Kidney (tissue), 13 donors: ENCODE measurements at regions not wholly inside any gene's neighbourhood (a gene's known extent, or its start where the extent isn't known, plus 50 kb on each side); places are given as distances from the start of the nearest gene placed in this dataset.
A peak's percentile ranks its signal among the peaks of the same experiment; 100 is the strongest.

Experiments
- DNase-seq, 5 donors: peaks; one replicate each; pipeline ENCODE4 v3.0.0-alpha.2; 2013 to 2020
- FAIRE-seq: peaks from 2 replicates; lab custom pipeline; 2012; peaks lifted over from hg19 to GRCh38; lab: Jason Lieb, UNC
- H3K27ac ChIP-seq, 2 donors: one replicate each; pipeline ENCODE4 v1.7.0; 2013; ENCODE audit warnings: low read depth in 2 of 2, low read length in 2 of 2, inconsistent platforms in 1 of 2
- H3K27me3 ChIP-seq: one replicate; pipeline ENCODE4 v1.7.1; 2013; ENCODE audit warnings: low read length, inconsistent platforms; ENCODE audit not compliant: control insufficient read depth, insufficient read depth
- H3K36me3 ChIP-seq, 3 donors: one replicate each; pipeline versions ENCODE4 v1.7.0 to v1.7.1; 2013; ENCODE audit warnings: low read length in 3 of 3, control low read depth in 1 of 3, inconsistent platforms in 1 of 3; ENCODE audit not compliant: insufficient read depth in 3 of 3, control insufficient read depth in 2 of 3
- H3K4me1 ChIP-seq, 3 donors: one replicate each; pipeline versions ENCODE4 v1.7.0 to v1.7.1; 2013; ENCODE audit warnings: low read length in 3 of 3, inconsistent platforms in 1 of 3, low read depth in 1 of 3; ENCODE audit not compliant: control insufficient read depth in 2 of 3, insufficient read depth in 2 of 3
- H3K4me3 ChIP-seq, 3 donors: one replicate each; pipeline versions ENCODE4 v1.7.0 to v1.8.1; 2013; ENCODE audit warnings: low read length in 3 of 3, control low read depth in 1 of 3, inconsistent platforms in 1 of 3
- H3K9ac ChIP-seq, 3 donors: one replicate each; pipeline versions ENCODE4 v1.7.0 to v1.7.1; 2013; ENCODE audit warnings: low read length in 3 of 3, control low read depth in 1 of 3, inconsistent platforms in 1 of 3
- H3K9me3 ChIP-seq, 3 donors: one replicate each; pipeline versions ENCODE4 v1.7.0 to v1.7.1; 2013; ENCODE audit warnings: low read length in 3 of 3, control low read depth in 1 of 3, inconsistent platforms in 1 of 3; ENCODE audit not compliant: control insufficient read depth in 2 of 3, insufficient read depth in 1 of 3
- CTCF ChIP-seq: IDR thresholded peaks from 3 replicates; pipeline ENCODE4 v1.5.1; 2012; ENCODE audit warnings: mild to moderate bottlenecking, moderate library complexity, borderline replicate concordance; ENCODE audit not compliant: insufficient read depth; ENCODE audit errors: extremely low read depth
- intact Hi-C: fragments of 100-400 bp; cut with DNase I; formaldehyde crosslinking; loops from one replicate; pipeline ENCODE4 v1.11.1; 2022
- donor health status: control.
- donor health status: control.
- donor health status: control.
- donor health status: control.
- donor health status: control.
- donor health status: DM: yes; HTN: yes; CAD: no.
- donor health status: Normal renal cell carcinoma (clear cell type).

GRCh38 chr14:87815121-87815520 lies 177.9 kb downstream of the GALC start:
- no peak overlapping the region for H3K27ac ChIP-seq
- peaks cover 0 to 3% (median 0%) of the 10 kb centered on the region in 3 donors for H3K4me1 ChIP-seq
- H3K27me3 ChIP-seq, result no peaks in the 10 kb centered on the region
- H3K9me3 ChIP-seq, result no peaks in the 10 kb centered on the region
- intact Hi-C loops, result no loop called here
- FAIRE-seq (no peak), DNase-seq (no peak)
- no peaks in the 10 kb centered on the region for H3K36me3 ChIP-seq
- no peak overlapping the region for H3K9ac ChIP-seq
- no peak for TF ChIP-seq CTCF
- no peak overlapping the region for H3K4me3 ChIP-seq

GRCh38 chr14:87813686-87814085 lies 179.3 kb downstream of the GALC start:
- peaks cover 0 to 3% (median 0%) of the 10 kb centered on the region in 3 donors for H3K4me1 ChIP-seq
- H3K9ac ChIP-seq, result no peak overlapping the region
- no peaks in the 10 kb centered on the region for H3K27me3 ChIP-seq
- intact Hi-C loops, result no loop called here
- DNase-seq (peak in 1 of 5 donors; percentile 39), FAIRE-seq (no peak)
- no peaks in the 10 kb centered on the region for H3K9me3 ChIP-seq
- no peaks in the 10 kb centered on the region for H3K36me3 ChIP-seq
- no peak for TF ChIP-seq CTCF
- H3K4me3 ChIP-seq, result no peak overlapping the region
- no peak overlapping the region for H3K27ac ChIP-seq

- intact Hi-C loops, result no loop called here
- no peaks in the 10 kb centered on the region for H3K9me3 ChIP-seq
- H3K4me3 ChIP-seq, result no peak overlapping the region
- no peaks in the 10 kb centered on the region for H3K36me3 ChIP-seq
- no peak for FAIRE-seq
- H3K27ac ChIP-seq, result no peak overlapping the region
- no peak overlapping the region for H3K9ac ChIP-seq
- DNase-seq, result no peak
- H3K27me3 ChIP-seq, result no peaks in the 10 kb centered on the region
- peaks cover 0 to 3% (median 0%) of the 10 kb centered on the region in 3 donors for H3K4me1 ChIP-seq
- no peak for TF ChIP-seq CTCF
Observed at GRCh38 chr14:87813211-87813610, 179.8 kb downstream of the GALC start.

GRCh38 chr14:87811246-87811645 lies 181.7 kb downstream of the GALC start:
- no peak for DNase-seq
- Histone ChIP-seq H3K36me3 (no peaks in the 10 kb centered on the region), H3K9me3 (no peaks in the 10 kb centered on the region), H3K4me3 (no peak overlapping the region), H3K9ac (no peak overlapping the region), H3K4me1 (peaks cover 0 to 3% (median 0%) of the 10 kb centered on the region in 3 donors), H3K27ac (no peak overlapping the region), H3K27me3 (no peaks in the 10 kb centered on the region)
- no peak for FAIRE-seq
- TF ChIP-seq CTCF, result no peak
- intact Hi-C loops, result no loop called here
